HCT116 (cell line): ENCODE measurements at regions not wholly inside any gene's neighbourhood (a gene's known extent, or its start where the extent isn't known, plus 50 kb on each side); places are given as distances from the start of the nearest gene placed in this dataset.

Source experiments
- ATAC-seq: fragments of 200-7000 bp; cut with Tn5 transposase; 2 replicates; pipeline ENCODE4 v1.9.1; 2020; ENCODE audit warnings: mild to moderate bottlenecking, moderate library complexity
- BruUV-seq: library from RNA; stranded (reverse); fragments of 400-500 nt; replicated peaks from 2 replicates; lab custom pipeline; 2021; lab: Mats Ljungman, UMichigan
- CTCF ChIA-PET: fragments of 300-600 bp; sonication (Branson Sonifier 250); formaldehyde crosslinking; loops from one replicate; lab custom pipeline; 2021; ENCODE audit warnings: antibody characterized with exemption; lab: Charles Lee
- POLR2A ChIA-PET: fragments of 300-600, 350-600 bp; sonication (Branson Sonifier 250); formaldehyde crosslinking; loops from one replicate; lab custom pipeline; 2021; ENCODE audit warnings: antibody characterized with exemption; lab: Charles Lee
- RAD21 ChIA-PET, 2 experiments: fragments of 300-600 bp; sonication (Branson Sonifier 250); formaldehyde crosslinking; loops; one replicate each; lab custom pipeline; 2023; ENCODE audit warnings: low total read pairs in 2 of 2; ENCODE audit not compliant: uncharacterized antibody in 2 of 2, unreplicated experiment in 2 of 2, low non-redundant PET in 1 of 2; lab: Charles Lee
- DNase-seq: peaks from one replicate; pipeline ENCODE4 v3.0.0-alpha.2; 2010; ENCODE audit warnings: low read depth, low spot score
- H2AFZ ChIP-seq: fragments of 200-600 bp; shearing (Covaris generic), sonication (generic); 2 replicates; pipeline ENCODE4 v1.6.1; 2017; ENCODE audit warnings: low read depth, mixed run types, mixed read lengths, antibody characterized with exemption, low read length; ENCODE audit not compliant: poor library complexity, severe bottlenecking
- H3K27ac ChIP-seq: 2 replicates; pipeline ENCODE4 v1.5.1; 2012; ENCODE audit warnings: low read depth, low read length
- H3K27me3 ChIP-seq: fragments of 200-600 bp; sonication (generic); 2 replicates; pipeline ENCODE4 v1.6.1; 2016; ENCODE audit warnings: mixed run types, low read length, mixed read lengths; ENCODE audit not compliant: insufficient read depth
- H3K36me3 ChIP-seq, 2 experiments: fragments of 200-500 bp in 1 of 2; fragments of 200-600 bp in 1 of 2; sonication (Bioruptor generic) in 1 of 2; sonication (generic) in 1 of 2; 2 replicates each; pipeline versions ENCODE4 v1.5.1 to v1.6.1; 2014 to 2016; ENCODE audit warnings: low read length in 2 of 2, inconsistent platforms in 1 of 2, mixed read lengths in 1 of 2, mixed run types in 1 of 2; ENCODE audit not compliant: insufficient read depth in 2 of 2, control insufficient read depth in 1 of 2
- H3K4me1 ChIP-seq, 2 experiments: fragments of 200-600 bp in 1 of 2; sonication (generic) in 1 of 2; 2 replicates each; pipeline versions ENCODE4 v1.5.1 to v1.6.1; 2012 to 2017; ENCODE audit warnings: low read length in 2 of 2, inconsistent platforms in 1 of 2, mild to moderate bottlenecking in 1 of 2, mixed read lengths in 1 of 2, mixed run types in 1 of 2, moderate library complexity in 1 of 2; ENCODE audit not compliant: insufficient read depth in 2 of 2, control insufficient read depth in 1 of 2
- H3K4me2 ChIP-seq: fragments of 200-600 bp; sonication (generic); 2 replicates; pipeline ENCODE4 v1.6.1; 2017; ENCODE audit warnings: mixed run types, low read length, mixed read lengths
- H3K4me3 ChIP-seq, 2 experiments: fragments of 200-600 bp in 1 of 2; sonication (generic) in 1 of 2; replicated peaks in 1 of 2; 2 replicates each; pipeline ENCODE4 v1.5.1; 2011 to 2016; ENCODE audit warnings: low read length in 2 of 2, control low read depth in 1 of 2, low read depth in 1 of 2, mild to moderate bottlenecking in 1 of 2, mixed read lengths in 1 of 2, mixed run types in 1 of 2
- H3K79me2 ChIP-seq: fragments of 200-600 bp; sonication (generic); 2 replicates; pipeline ENCODE4 v1.6.1; 2017; ENCODE audit warnings: mild to moderate bottlenecking, mixed run types, low read length, moderate library complexity, mixed read lengths; ENCODE audit not compliant: insufficient read depth
- H3K9ac ChIP-seq: fragments of 200-600 bp; sonication (generic); 2 replicates; pipeline ENCODE4 v1.6.1; 2016; ENCODE audit warnings: low read length, mixed read lengths
- H3K9me2 ChIP-seq: fragments of 200-600 bp; sonication (generic), shearing (Covaris generic); 2 replicates; pipeline ENCODE4 v1.6.1; 2017; ENCODE audit warnings: mixed run types, mild to moderate bottlenecking, moderate library complexity; ENCODE audit not compliant: insufficient read depth
- H3K9me3 ChIP-seq, 2 experiments: fragments of 200-500 bp in 1 of 2; fragments of 200-600 bp in 1 of 2; sonication (Bioruptor generic) in 1 of 2; sonication (generic) in 1 of 2; 2 replicates each; pipeline ENCODE4 v1.6.1; 2014 to 2017; ENCODE audit warnings: low read length in 2 of 2, mixed read lengths in 2 of 2, inconsistent platforms in 1 of 2, low read depth in 1 of 2, mild to moderate bottlenecking in 1 of 2, mixed run types in 1 of 2, moderate library complexity in 1 of 2; ENCODE audit not compliant: control insufficient read depth in 1 of 2, insufficient read depth in 1 of 2
- H4K20me1 ChIP-seq: fragments of 200-600 bp; sonication (generic), shearing (Covaris generic); 2 replicates; pipeline ENCODE4 v1.6.1; 2017; ENCODE audit warnings: mixed run types, mild to moderate bottlenecking, moderate library complexity; ENCODE audit not compliant: insufficient read depth
- CBX3 ChIP-seq: IDR thresholded peaks from 2 replicates; pipeline ENCODE4 v1.6.1; 2012; ENCODE audit warnings: low read depth
- ELF1 ChIP-seq: IDR thresholded peaks from 2 replicates; pipeline ENCODE4 v1.6.1; 2012; ENCODE audit warnings: low read depth, borderline replicate concordance
- EZH2 ChIP-seq: fragments of 200-600 bp; sonication (generic); IDR thresholded peaks from 2 replicates; pipeline ENCODE4 v1.6.1; 2017; ENCODE audit warnings: antibody characterized with exemption, mixed run types
- EZH2phosphoT487 ChIP-seq: fragments of 200-600 bp; IDR thresholded peaks from 2 replicates; pipeline ENCODE4 v1.6.1; 2018; ENCODE audit warnings: antibody characterized with exemption, borderline replicate concordance
- FOSL1 ChIP-seq: IDR thresholded peaks from 2 replicates; pipeline ENCODE4 v1.6.1; 2012; ENCODE audit warnings: low read depth
- JUND ChIP-seq: IDR thresholded peaks from 2 replicates; pipeline ENCODE4 v1.6.1; 2012
- POLR2A ChIP-seq: IDR thresholded peaks from 2 replicates; pipeline ENCODE4 v1.7.0; 2011; ENCODE audit warnings: borderline replicate concordance; ENCODE audit not compliant: insufficient read depth, insufficient read length; ENCODE audit errors: extremely low read depth
- POLR2AphosphoS5 ChIP-seq: IDR thresholded peaks from 2 replicates; pipeline ENCODE4 v1.6.1; 2011; ENCODE audit warnings: mild to moderate bottlenecking, low read depth, low read length, moderate library complexity
- RAD21 ChIP-seq: IDR thresholded peaks from 2 replicates; pipeline ENCODE4 v1.6.1; 2012; ENCODE audit warnings: low read depth, mild to moderate bottlenecking
- REST ChIP-seq: IDR thresholded peaks from 2 replicates; pipeline ENCODE4 v1.6.1; 2012; ENCODE audit warnings: low read depth
- SIN3A ChIP-seq: IDR thresholded peaks from 2 replicates; pipeline ENCODE4 v1.6.1; 2012; ENCODE audit warnings: low read depth
- SP1 ChIP-seq: IDR thresholded peaks from 2 replicates; pipeline ENCODE4 v1.6.1; 2012; ENCODE audit warnings: low read depth
- TCF7L2 ChIP-seq: IDR thresholded peaks from 2 replicates; pipeline ENCODE4 v1.7.0; 2011; ENCODE audit warnings: borderline replicate concordance, inconsistent platforms; ENCODE audit not compliant: insufficient read depth, insufficient read length; ENCODE audit errors: extremely low read depth
- ZNF274 ChIP-seq: fragments of 200-500 bp; sonication (Bioruptor generic); IDR thresholded peaks from 2 replicates; pipeline ENCODE4 v1.6.1; 2014; ENCODE audit warnings: mild to moderate bottlenecking, low read depth, low read length, inconsistent platforms
- intact Hi-C: fragments of 100-400 bp; cut with micrococcal nuclease; formaldehyde crosslinking; loops from 2 replicates; pipeline ENCODE4 v1.10.0; 2022
- TF ChIP-seq, protein P1 (sequence below): IDR thresholded peaks from 2 replicates; pipeline ENCODE4 v1.6.1; 2012

DNA sequence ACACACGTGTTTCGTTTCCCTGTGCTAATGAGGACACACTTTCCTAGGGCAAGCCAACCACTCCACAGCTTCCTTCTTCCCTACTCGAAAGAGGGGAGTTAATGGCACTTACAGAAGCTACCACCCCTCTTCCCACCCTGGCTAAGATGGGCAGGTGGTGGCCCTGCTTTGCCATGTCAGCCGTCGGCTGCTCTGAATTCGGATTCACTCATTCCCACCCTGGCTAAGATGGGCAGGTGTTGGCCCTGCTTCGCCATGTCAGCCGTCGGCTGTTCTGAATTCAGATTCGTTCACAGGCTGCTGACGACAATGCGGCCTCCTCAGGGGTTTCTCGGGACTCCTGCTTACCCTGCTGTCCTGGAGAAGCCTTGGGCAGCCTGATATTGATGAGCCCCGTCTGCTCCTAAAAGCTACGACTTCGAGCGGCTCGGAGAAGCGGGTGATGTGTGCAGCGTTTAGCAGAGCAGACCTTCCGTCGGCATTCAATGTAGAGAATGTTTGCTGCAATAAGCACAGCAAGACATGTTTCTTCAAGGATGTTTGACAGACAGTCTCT lies 56.2 kb upstream of the PPP2R2D start:
- no peak overlapping the region for H3K4me2 ChIP-seq
- ChIA-PET RAD21 (no interaction called here), POLR2A (no interaction called here), CTCF (no interaction called here)
- no peaks in the 10 kb centered on the region for H3K36me3 ChIP-seq
- no peaks in the 10 kb centered on the region for H3K79me2 ChIP-seq
- no peaks in the 10 kb centered on the region for H4K20me1 ChIP-seq
- H3K4me1 ChIP-seq: no peaks in the 10 kb centered on the region
- BruUV-seq: no TSS peak
- no peak overlapping the region for H3K4me3 ChIP-seq
- H3K9me3 ChIP-seq: no peaks in the 10 kb centered on the region
- no peak overlapping the region for H3K27ac ChIP-seq
- H3K9me2 ChIP-seq: no peaks in the 10 kb centered on the region
- no peak for TF ChIP-seq ELF1
- no peak for TF ChIP-seq SP1
- TF ChIP-seq POLR2AphosphoS5: no peak
- TF ChIP-seq POLR2A: no peak
- TF ChIP-seq, protein P1, sequence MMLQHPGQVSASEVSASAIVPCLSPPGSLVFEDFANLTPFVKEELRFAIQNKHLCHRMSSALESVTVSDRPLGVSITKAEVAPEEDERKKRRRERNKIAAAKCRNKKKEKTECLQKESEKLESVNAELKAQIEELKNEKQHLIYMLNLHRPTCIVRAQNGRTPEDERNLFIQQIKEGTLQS: no peak
- no peak for TF ChIP-seq REST
- TF ChIP-seq JUND: no peak
- TF ChIP-seq TCF7L2: no peak
- TF ChIP-seq FOSL1: no peak
- no peak for TF ChIP-seq CBX3
- no peak for TF ChIP-seq ZNF274
- TF ChIP-seq EZH2: no peak
- TF ChIP-seq RAD21: no peak
- TF ChIP-seq SIN3A: no peak
- TF ChIP-seq EZH2phosphoT487: no peak
- H3K27me3 ChIP-seq: no peaks in the 10 kb centered on the region
- H2AFZ ChIP-seq: no peak overlapping the region
- H3K9ac ChIP-seq: no peak overlapping the region
- no peak for DNase-seq
- no peak for ATAC-seq
- intact Hi-C loops: no loop called here
